Nephron (organoid): ENCODE measurements at regions not wholly inside any gene's neighbourhood (a gene's known extent, or its start where the extent isn't known, plus 50 kb on each side); places are given as distances from the start of the nearest gene placed in this dataset.
"Not testable (repeated sequence)": the region's sequence is repeated elsewhere in the genome, so short reads cannot be mapped to it uniquely, and the experiment has no call there.

Experiments
- H3K27ac Mint-ChIP-seq, 3 experiments: 2 replicates each; pipeline ENCODE4 v1.8.0; 2020; ENCODE audit warnings: mixed read lengths in 3 of 3, mild to moderate bottlenecking in 2 of 3, moderate library complexity in 1 of 3
- H3K27me3 Mint-ChIP-seq: 2 replicates; pipeline ENCODE4 v1.8.0; 2021; ENCODE audit warnings: low read depth, mild to moderate bottlenecking, moderate library complexity, mixed read lengths
- H3K36me3 Mint-ChIP-seq: 2 replicates; pipeline ENCODE4 v1.8.0; 2020; ENCODE audit warnings: low read depth, mixed read lengths
- H3K4me1 Mint-ChIP-seq: 2 replicates; pipeline ENCODE4 v1.8.0; 2020; ENCODE audit warnings: mixed read lengths
- H3K4me3 Mint-ChIP-seq, 3 experiments: 2 replicates each; pipeline ENCODE4 v1.8.0; 2020; ENCODE audit warnings: mild to moderate bottlenecking in 3 of 3, mixed read lengths in 3 of 3, moderate library complexity in 2 of 3
- H3K9me3 Mint-ChIP-seq: 2 replicates; pipeline ENCODE4 v1.8.0; 2020; ENCODE audit warnings: mixed read lengths
- TF ChIP-seq, protein P1 (sequence below), 3 experiments: fragments of 200-600 bp; sonication (generic); IDR thresholded peaks; one replicate each; pipeline ENCODE4 v1.5.0; 2021; ENCODE audit warnings: antibody characterized with exemption in 3 of 3; ENCODE audit not compliant: unreplicated experiment in 3 of 3

DNA sequence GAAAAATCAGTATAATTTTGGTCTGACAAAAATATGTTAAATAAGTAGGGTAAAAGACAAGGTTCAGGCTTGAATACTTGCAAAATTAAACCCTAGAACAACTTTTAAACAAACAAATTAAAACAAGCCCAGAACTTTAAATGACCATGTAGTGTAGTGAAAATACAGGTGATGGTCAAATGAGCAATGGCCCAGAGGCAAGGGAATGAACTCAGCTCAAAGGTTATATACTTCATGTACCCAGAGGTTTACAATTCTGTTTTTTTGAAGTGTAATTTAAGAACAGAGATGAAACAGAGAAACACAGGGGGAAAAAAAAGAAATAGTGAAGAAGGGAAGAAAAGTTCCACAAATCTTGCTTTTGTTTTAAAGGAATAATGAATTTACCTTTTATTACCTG is 949.2 kb downstream of the TRHDE start:
- H3K4me1 Mint-ChIP-seq = peaks cover 8% of the 10 kb centered on the region
- H3K27ac Mint-ChIP-seq = peak overlapping the region in 1 of 3 experiments; percentile 35

DNA sequence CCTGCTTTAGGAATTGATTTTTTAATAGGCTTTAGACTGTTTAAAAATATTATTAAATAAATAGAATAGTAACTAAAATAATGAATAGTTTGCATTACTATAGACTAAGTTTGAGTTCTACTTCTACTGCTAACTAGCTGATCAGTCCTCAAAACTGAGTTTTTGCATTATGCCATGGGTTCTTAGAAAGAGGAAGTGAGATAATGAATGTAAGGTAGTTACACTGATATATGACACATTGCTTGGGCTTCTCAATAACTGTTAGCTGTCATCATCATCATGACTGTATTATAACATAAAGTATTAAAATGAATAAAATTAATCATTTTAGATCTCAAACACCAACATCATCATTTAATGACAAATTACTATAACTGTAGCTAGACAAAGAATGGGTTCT is 949.7 kb downstream of the TRHDE start:
- TF ChIP-seq, protein P1, sequence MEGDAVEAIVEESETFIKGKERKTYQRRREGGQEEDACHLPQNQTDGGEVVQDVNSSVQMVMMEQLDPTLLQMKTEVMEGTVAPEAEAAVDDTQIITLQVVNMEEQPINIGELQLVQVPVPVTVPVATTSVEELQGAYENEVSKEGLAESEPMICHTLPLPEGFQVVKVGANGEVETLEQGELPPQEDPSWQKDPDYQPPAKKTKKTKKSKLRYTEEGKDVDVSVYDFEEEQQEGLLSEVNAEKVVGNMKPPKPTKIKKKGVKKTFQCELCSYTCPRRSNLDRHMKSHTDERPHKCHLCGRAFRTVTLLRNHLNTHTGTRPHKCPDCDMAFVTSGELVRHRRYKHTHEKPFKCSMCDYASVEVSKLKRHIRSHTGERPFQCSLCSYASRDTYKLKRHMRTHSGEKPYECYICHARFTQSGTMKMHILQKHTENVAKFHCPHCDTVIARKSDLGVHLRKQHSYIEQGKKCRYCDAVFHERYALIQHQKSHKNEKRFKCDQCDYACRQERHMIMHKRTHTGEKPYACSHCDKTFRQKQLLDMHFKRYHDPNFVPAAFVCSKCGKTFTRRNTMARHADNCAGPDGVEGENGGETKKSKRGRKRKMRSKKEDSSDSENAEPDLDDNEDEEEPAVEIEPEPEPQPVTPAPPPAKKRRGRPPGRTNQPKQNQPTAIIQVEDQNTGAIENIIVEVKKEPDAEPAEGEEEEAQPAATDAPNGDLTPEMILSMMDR (IDR thresholded peaks at IDR 0.05; ENCODE audit: unreplicated experiment in 3 of 3) = no peak
- H3K27ac Mint-ChIP-seq = no peak overlapping the region
- peaks cover 8% of the 10 kb centered on the region for H3K4me1 Mint-ChIP-seq
- no peaks in the 10 kb centered on the region for H3K36me3 Mint-ChIP-seq
- H3K27me3 Mint-ChIP-seq = no peaks in the 10 kb centered on the region
- no peaks in the 10 kb centered on the region for H3K9me3 Mint-ChIP-seq
- no peak overlapping the region for H3K4me3 Mint-ChIP-seq

More for the DNA sequence above, 949.2 kb downstream of the TRHDE start:
- Mint-ChIP-seq H3K9me3 (no peaks in the 10 kb centered on the region), H3K4me3 (no peak overlapping the region), H3K36me3 (no peaks in the 10 kb centered on the region), H3K27me3 (no peaks in the 10 kb centered on the region)
- TF ChIP-seq, protein P1 (IDR thresholded peaks at IDR 0.05; ENCODE audit: unreplicated experiment in 3 of 3) = no peak

DNA sequence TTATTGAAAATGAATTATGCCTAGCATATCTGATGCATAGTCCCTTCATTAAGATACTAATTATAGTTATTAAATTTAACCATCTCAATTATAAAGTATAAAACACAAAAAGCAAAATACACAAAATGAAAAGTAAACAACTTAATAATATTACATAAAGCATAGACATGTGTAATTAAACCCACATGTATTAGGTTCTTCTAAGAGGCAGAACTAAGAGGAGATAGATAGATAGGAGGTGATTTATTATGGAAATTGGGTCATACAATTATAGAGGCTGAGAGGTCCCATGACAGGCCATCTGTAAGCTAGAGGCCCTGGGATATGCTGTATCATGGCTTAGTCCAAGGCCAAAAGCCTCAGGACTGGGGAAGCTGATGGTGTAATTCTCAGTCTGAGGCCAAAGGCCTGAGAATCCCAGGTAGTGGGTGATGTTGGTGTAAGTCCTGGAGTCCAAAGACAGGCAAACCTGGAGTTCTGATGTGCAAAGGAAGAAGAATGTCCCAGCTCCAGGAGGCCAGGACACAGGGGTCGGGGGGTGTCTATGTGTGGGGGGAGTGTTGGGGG is 953.3 kb downstream of the TRHDE start:
- Mint-ChIP-seq H3K4me3 (no peak overlapping the region), H3K4me1 (peaks cover 8% of the 10 kb centered on the region), H3K9me3 (no peaks in the 10 kb centered on the region), H3K27me3 (no peaks in the 10 kb centered on the region), H3K27ac (no peak overlapping the region), H3K36me3 (no peaks in the 10 kb centered on the region)
- TF ChIP-seq, protein P1 (IDR thresholded peaks at IDR 0.05; ENCODE audit: unreplicated experiment in 3 of 3) = no peak

DNA sequence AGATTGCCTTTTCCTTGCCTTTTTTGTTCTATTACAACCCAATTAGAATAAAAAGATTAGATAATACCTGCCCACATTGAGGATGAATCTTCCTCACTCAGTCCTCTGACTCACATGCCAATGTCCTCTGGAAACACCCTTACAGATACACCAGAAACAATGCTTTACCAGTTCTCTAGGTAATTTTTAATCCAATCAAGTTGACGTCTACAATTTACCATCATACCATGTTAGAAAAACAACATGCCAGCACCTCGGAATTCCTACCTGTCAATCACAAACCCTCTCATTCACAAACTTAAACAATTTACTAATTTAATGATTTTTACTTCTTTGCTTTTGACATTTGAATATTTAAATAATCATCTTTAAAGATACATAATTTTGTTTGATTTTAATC is 953.8 kb downstream of the TRHDE start:
- no peaks in the 10 kb centered on the region for H3K9me3 Mint-ChIP-seq
- H3K27ac Mint-ChIP-seq = no peak overlapping the region
- TF ChIP-seq, protein P1 (IDR thresholded peaks at IDR 0.05; ENCODE audit: unreplicated experiment in 3 of 3) = no peak
- no peaks in the 10 kb centered on the region for H3K36me3 Mint-ChIP-seq
- H3K4me3 Mint-ChIP-seq = no peak overlapping the region
- peaks cover 4% of the 10 kb centered on the region for H3K4me1 Mint-ChIP-seq
- no peaks in the 10 kb centered on the region for H3K27me3 Mint-ChIP-seq

DNA sequence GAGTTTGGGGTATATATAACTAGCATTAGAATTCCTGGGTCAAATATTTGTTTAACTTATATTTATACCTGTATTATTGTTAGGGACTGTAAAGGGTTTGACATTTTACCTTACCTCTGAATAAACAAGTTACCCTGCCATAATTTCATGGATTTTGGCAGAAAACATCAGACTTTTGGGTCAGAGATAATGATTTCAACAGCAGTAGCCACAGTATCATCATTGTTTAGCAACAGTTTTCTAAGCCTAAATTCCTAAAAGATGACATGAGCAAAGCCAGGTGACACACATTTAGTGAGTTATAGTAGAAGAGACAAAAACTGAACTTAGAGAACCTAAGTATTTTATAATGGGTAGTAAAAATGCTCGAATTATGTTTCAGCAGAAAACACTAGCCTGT is 954.4 kb downstream of the TRHDE start:
- Mint-ChIP-seq H3K27ac (no peak overlapping the region), H3K9me3 (peaks cover 2% of the 10 kb centered on the region), H3K27me3 (no peaks in the 10 kb centered on the region), H3K36me3 (no peaks in the 10 kb centered on the region), H3K4me1 (no peaks in the 10 kb centered on the region), H3K4me3 (no peak overlapping the region)
- TF ChIP-seq, protein P1 (IDR thresholded peaks at IDR 0.05; ENCODE audit: unreplicated experiment in 3 of 3) = no peak

DNA sequence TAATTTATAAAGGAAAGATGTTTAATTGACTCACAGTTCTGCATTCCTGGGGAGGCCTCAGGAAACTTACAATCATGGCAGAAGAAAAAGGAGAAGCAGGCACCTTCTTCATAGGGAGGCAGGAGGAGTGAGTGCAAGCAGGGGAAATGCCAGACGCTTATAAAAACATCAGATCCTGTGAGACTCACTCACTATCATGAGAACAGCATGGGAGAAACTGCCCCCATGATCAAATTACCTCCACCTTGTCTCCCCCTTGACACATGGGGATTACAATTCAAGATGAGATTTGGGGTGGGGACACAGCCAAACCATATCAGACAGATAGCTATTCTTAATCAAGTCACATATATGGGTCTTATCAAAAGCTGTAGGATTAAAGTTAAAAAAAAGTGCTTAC is 956.7 kb downstream of the TRHDE start:
- H3K4me1 Mint-ChIP-seq = not testable (repeated sequence)

More for the DNA sequence above, 956.7 kb downstream of the TRHDE start:
- not testable (repeated sequence) for H3K4me3 Mint-ChIP-seq, H3K27me3 Mint-ChIP-seq, H3K9me3 Mint-ChIP-seq, H3K27ac Mint-ChIP-seq, H3K36me3 Mint-ChIP-seq
